ENCODE measurements at regions not wholly inside any gene's neighbourhood (a gene's known extent, or its start where the extent isn't known, plus 50 kb on each side); places are given as distances from the start of the nearest gene placed in this dataset.

- Histone ChIP-seq H3K36me3 (replicated peaks; ENCODE audit: insufficient read depth, low read length) (no peaks in the 10 kb centered on the region), H3F3A (ENCODE audit: insufficient read depth, low read length) (no peaks in the 10 kb centered on the region), H3K9ac (ENCODE audit: low read length) (no peak overlapping the region), H4K20me1 (ENCODE audit: insufficient read depth, low read length) (no peaks in the 10 kb centered on the region), H3K9me2 (replicated peaks; ENCODE audit: insufficient read depth, low read length) (no peaks in the 10 kb centered on the region), H3K4me2 (ENCODE audit: low read depth, low read length) (no peak overlapping the region), H3K4me3 (ENCODE audit: low read length) (no peak overlapping the region), H3K27me3 (replicated peaks; ENCODE audit: insufficient read depth, low read length) (no peaks in the 10 kb centered on the region), H3K4me1 (ENCODE audit: low read length) (no peaks in the 10 kb centered on the region), H3K27ac (ENCODE audit: low read length) (no peak overlapping the region), H2AFZ (ENCODE audit: low read length) (no peak overlapping the region), H3K9me3 (replicated peaks; ENCODE audit: insufficient read depth, low read length) (no peaks in the 10 kb centered on the region), H3K79me2 (ENCODE audit: low read length) (no peaks in the 10 kb centered on the region)
- TF ChIP-seq EZH2phosphoT487 (IDR thresholded peaks at IDR 0.05; ENCODE audit: low read length): no peak
- TF ChIP-seq EZH2 (optimal IDR thresholded peaks at IDR 0.05; ENCODE audit: low read depth, low read length): no peak
- TF ChIP-seq CTCF (IDR thresholded peaks at IDR 0.05; ENCODE audit: low read length): no peak
- no peak for DNase-seq
These were observed 673.6 kb upstream of the CDH8 start for GRCh38 chr16:62709794-62710193.

GRCh38 chr16:62701426-62701825 lies 665.2 kb upstream of the CDH8 start:
- Histone ChIP-seq H3K27ac (ENCODE audit: low read length) (no peak overlapping the region), H3K79me2 (ENCODE audit: low read length) (no peaks in the 10 kb centered on the region), H3K4me2 (ENCODE audit: low read depth, low read length) (no peak overlapping the region), H3K9ac (ENCODE audit: low read length) (no peak overlapping the region), H3K4me1 (ENCODE audit: low read length) (no peaks in the 10 kb centered on the region), H3K4me3 (ENCODE audit: low read length) (no peak overlapping the region), H2AFZ (ENCODE audit: low read length) (no peak overlapping the region), H4K20me1 (ENCODE audit: insufficient read depth, low read length) (no peaks in the 10 kb centered on the region), H3K9me3 (replicated peaks; ENCODE audit: insufficient read depth, low read length) (no peaks in the 10 kb centered on the region), H3K36me3 (replicated peaks; ENCODE audit: insufficient read depth, low read length) (no peaks in the 10 kb centered on the region), H3K27me3 (replicated peaks; ENCODE audit: insufficient read depth, low read length) (no peaks in the 10 kb centered on the region), H3F3A (ENCODE audit: insufficient read depth, low read length) (no peaks in the 10 kb centered on the region), H3K9me2 (replicated peaks; ENCODE audit: insufficient read depth, low read length) (no peaks in the 10 kb centered on the region)
- no peak for DNase-seq
- TF ChIP-seq EZH2 (optimal IDR thresholded peaks at IDR 0.05; ENCODE audit: low read depth, low read length) (no peak), EZH2phosphoT487 (IDR thresholded peaks at IDR 0.05; ENCODE audit: low read length) (no peak), CTCF (IDR thresholded peaks at IDR 0.05; ENCODE audit: low read length) (no peak)

GRCh38 chr16:62700426-62701294 lies 664.4 kb upstream of the CDH8 start:
- Histone ChIP-seq H4K20me1 (ENCODE audit: insufficient read depth, low read length) (no peaks in the 10 kb centered on the region), H3K36me3 (replicated peaks; ENCODE audit: insufficient read depth, low read length) (no peaks in the 10 kb centered on the region), H3F3A (ENCODE audit: insufficient read depth, low read length) (no peaks in the 10 kb centered on the region), H3K9me2 (replicated peaks; ENCODE audit: insufficient read depth, low read length) (no peaks in the 10 kb centered on the region), H3K27ac (ENCODE audit: low read length) (no peak overlapping the region), H3K4me1 (ENCODE audit: low read length) (no peaks in the 10 kb centered on the region), H3K4me3 (ENCODE audit: low read length) (no peak overlapping the region), H3K9me3 (replicated peaks; ENCODE audit: insufficient read depth, low read length) (no peaks in the 10 kb centered on the region), H3K4me2 (ENCODE audit: low read depth, low read length) (no peak overlapping the region), H3K79me2 (ENCODE audit: low read length) (no peaks in the 10 kb centered on the region), H3K9ac (ENCODE audit: low read length) (no peak overlapping the region), H3K27me3 (replicated peaks; ENCODE audit: insufficient read depth, low read length) (no peaks in the 10 kb centered on the region), H2AFZ (ENCODE audit: low read length) (no peak overlapping the region)
- no peak for DNase-seq
- TF ChIP-seq CTCF (IDR thresholded peaks at IDR 0.05; ENCODE audit: low read length): no peak
- TF ChIP-seq EZH2phosphoT487 (IDR thresholded peaks at IDR 0.05; ENCODE audit: low read length): no peak
- no peak for TF ChIP-seq EZH2 (optimal IDR thresholded peaks at IDR 0.05; ENCODE audit: low read depth, low read length)
